Stimulated activated CD4-positive, alpha-beta T cell treated with anti-CD3 and anti-CD28 coated beads, Interleukin-4, amount 100 ng/mL, for 48 hours (primary cell): ENCODE measurements at regions not wholly inside any gene's neighbourhood (a gene's known extent, or its start where the extent isn't known, plus 50 kb on each side); places are given as distances from the start of the nearest gene placed in this dataset.

Experiments used
- DNase-seq, 2 donors: peaks; one replicate each; pipeline ENCODE4 v3.0.0-alpha.2; 2020; ENCODE audit warnings: low read depth in 2 of 2

- no peak for DNase-seq
Observed at GRCh38 chr2:4247791-4248190, 544.4 kb downstream of the DCDC2C start.

GRCh38 chr2:4255491-4255890, 552.1 kb downstream of the DCDC2C start:
- DNase-seq: no peak

GRCh38 chr2:4256351-4256750, 553.0 kb downstream of the DCDC2C start:
- no peak for DNase-seq

GRCh38 chr2:4258563-4258962, 555.2 kb downstream of the DCDC2C start:
- DNase-seq: no peak

- no peak for DNase-seq
Observed at GRCh38 chr2:4265936-4266335, 562.6 kb downstream of the DCDC2C start.

- no peak for DNase-seq
Observed at GRCh38 chr2:4269885-4270284, 566.5 kb downstream of the DCDC2C start.

- DNase-seq: no peak
Observed at GRCh38 chr2:4272261-4272858, 569.0 kb downstream of the DCDC2C start.

- no peak for DNase-seq
Observed at GRCh38 chr2:4278392-4278791, 575.0 kb downstream of the DCDC2C start.

GRCh38 chr2:4279431-4279830, 576.1 kb downstream of the DCDC2C start:
- no peak for DNase-seq

GRCh38 chr2:4291430-4291829, 588.1 kb downstream of the DCDC2C start:
- DNase-seq: no peak

GRCh38 chr2:4295680-4296079, 592.3 kb downstream of the DCDC2C start:
- DNase-seq: no peak

- no peak for DNase-seq
Observed at GRCh38 chr2:4300616-4301015, 597.2 kb downstream of the DCDC2C start.

- no peak for DNase-seq
Observed at GRCh38 chr2:4324531-4324930, 621.2 kb downstream of the DCDC2C start.

GRCh38 chr2:4336864-4337263, 633.5 kb downstream of the DCDC2C start:
- DNase-seq: no peak

GRCh38 chr2:4338345-4338744, 635.0 kb downstream of the DCDC2C start:
- DNase-seq: no peak

GRCh38 chr2:4340536-4340935, 637.2 kb downstream of the DCDC2C start:
- DNase-seq: no peak

- DNase-seq: no peak
Observed at GRCh38 chr2:4346628-4347027, 643.3 kb downstream of the DCDC2C start.

GRCh38 chr2:4353668-4354067, 650.3 kb downstream of the DCDC2C start:
- DNase-seq: no peak

GRCh38 chr2:4354164-4354563, 650.8 kb downstream of the DCDC2C start:
- DNase-seq: no peak

GRCh38 chr2:4354678-4355077, 651.3 kb downstream of the DCDC2C start:
- DNase-seq: peak in 1 of 2 donors; percentile 3

GRCh38 chr2:4356109-4356508, 652.7 kb downstream of the DCDC2C start:
- no peak for DNase-seq

- no peak for DNase-seq
Observed at GRCh38 chr2:4356541-4356940, 653.2 kb downstream of the DCDC2C start.

GRCh38 chr2:4357121-4357520, 653.7 kb downstream of the DCDC2C start:
- DNase-seq: no peak

- no peak for DNase-seq
Observed at GRCh38 chr2:4358837-4359236, 655.5 kb downstream of the DCDC2C start.
